IMR-90 (cell line): ENCODE measurements at regions not wholly inside any gene's neighbourhood (a gene's known extent, or its start where the extent isn't known, plus 50 kb on each side); places are given as distances from the start of the nearest gene placed in this dataset.

ENCODE experiments used
- ATAC-seq: fragments of 200-7000 bp; cut with Tn5 transposase; 2 replicates; pipeline ENCODE4 v1.9.1; 2020; ENCODE audit warnings: low read depth, mild to moderate bottlenecking, moderate library complexity
- BruUV-seq: library from RNA; stranded (reverse); fragments of 400-500 nt; replicated peaks from 2 replicates; lab custom pipeline; 2021; lab: Mats Ljungman, UMichigan
- CTCF ChIA-PET: fragments of 300-600 bp; formaldehyde crosslinking; extraction: SDS; loops from one replicate; lab custom pipeline; 2021; ENCODE audit warnings: antibody characterized with exemption; lab: Yijun Ruan, JAX
- POLR2A ChIA-PET: fragments of 300-600 bp; sonication (Branson Sonifier 250); formaldehyde crosslinking; loops from one replicate; lab custom pipeline; 2022; ENCODE audit warnings: antibody characterized with exemption; ENCODE audit not compliant: unreplicated experiment; lab: Charles Lee
- DNase-seq: peaks from one replicate; pipeline ENCODE4 v3.0.0; 2013
- H2AFZ ChIP-seq: replicated peaks from 2 replicates; pipeline ENCODE3; 2013; ENCODE audit warnings: low read length, mild to moderate bottlenecking; ENCODE audit not compliant: poor library complexity
- H2AK5ac ChIP-seq: 2 replicates; pipeline ENCODE4 v1.6.1; 2013; ENCODE audit warnings: low read depth, low read length, inconsistent platforms
- H2AK9ac ChIP-seq: replicated peaks from 2 replicates; pipeline ENCODE3; 2013; ENCODE audit warnings: mild to moderate bottlenecking, low read depth, low read length, moderate library complexity; ENCODE audit not compliant: poor library complexity
- H2BK120ac ChIP-seq: 2 replicates; pipeline ENCODE4 v1.6.1; 2013; ENCODE audit warnings: low read depth, low read length, inconsistent platforms
- H2BK15ac ChIP-seq: 3 replicates; pipeline ENCODE4 v1.6.1; 2013; ENCODE audit warnings: low read depth, low read length, inconsistent platforms
- H2BK20ac ChIP-seq: 2 replicates; pipeline ENCODE4 v1.6.1; 2013; ENCODE audit warnings: low read depth, mild to moderate bottlenecking, inconsistent platforms, low read length, moderate library complexity
- H2BK5ac ChIP-seq: 2 replicates; pipeline ENCODE4 v1.6.1; 2013; ENCODE audit warnings: mild to moderate bottlenecking, low read depth, low read length, inconsistent platforms; ENCODE audit not compliant: poor library complexity, severe bottlenecking
- H3K14ac ChIP-seq: replicated peaks from 2 replicates; pipeline ENCODE4 v1.6.1; 2013; ENCODE audit warnings: low read depth, low read length, inconsistent platforms
- H3K18ac ChIP-seq: 2 replicates; pipeline ENCODE4 v1.6.1; 2013; ENCODE audit warnings: low read depth, low read length, control low read depth
- H3K23ac ChIP-seq: 2 replicates; pipeline ENCODE4 v1.6.1; 2013; ENCODE audit warnings: low read depth, low read length, inconsistent platforms
- H3K27ac ChIP-seq: 2 replicates; pipeline ENCODE4 v1.5.1; 2013; ENCODE audit warnings: mild to moderate bottlenecking, control low read depth, low read length; ENCODE audit not compliant: insufficient read depth
- H3K27me3 ChIP-seq: 2 replicates; pipeline ENCODE4 v1.6.1; 2013; ENCODE audit warnings: low read length; ENCODE audit not compliant: control insufficient read depth, insufficient read depth
- H3K36me3 ChIP-seq: 2 replicates; pipeline ENCODE4 v1.6.1; 2013; ENCODE audit warnings: low read length, mixed read lengths; ENCODE audit not compliant: control insufficient read depth, insufficient read depth
- H3K4ac ChIP-seq: 2 replicates; pipeline ENCODE4 v1.6.1; 2013; ENCODE audit warnings: low read depth, low read length, inconsistent platforms
- H3K4me1 ChIP-seq: 2 replicates; pipeline ENCODE4 v1.6.1; 2013; ENCODE audit warnings: low read length, mixed read lengths; ENCODE audit not compliant: control insufficient read depth, insufficient read depth
- H3K4me2 ChIP-seq: 2 replicates; pipeline ENCODE4 v1.6.1; 2013; ENCODE audit warnings: low read depth, mild to moderate bottlenecking, control low read depth, low read length, moderate library complexity
- H3K4me3 ChIP-seq: 2 replicates; pipeline ENCODE4 v1.5.1; 2013; ENCODE audit warnings: low read depth, mild to moderate bottlenecking, control low read depth, low read length, moderate library complexity; ENCODE audit not compliant: insufficient read depth
- H3K56ac ChIP-seq: 2 replicates; pipeline ENCODE4 v1.6.1; 2013; ENCODE audit warnings: low read length, inconsistent platforms; ENCODE audit not compliant: insufficient read depth; ENCODE audit errors: extremely low read depth
- H3K79me1 ChIP-seq, 2 experiments: 2 replicates each; pipeline ENCODE4 v1.6.1; 2013; ENCODE audit warnings: low read length in 2 of 2, inconsistent platforms in 1 of 2, low read depth in 1 of 2
- H3K9ac ChIP-seq: 2 replicates; pipeline ENCODE4 v1.6.1; 2013; ENCODE audit warnings: low read depth, low read length, control low read depth
- H3K9me1 ChIP-seq: 2 replicates; pipeline ENCODE4 v1.6.1; 2013; ENCODE audit warnings: low read length, inconsistent platforms; ENCODE audit not compliant: insufficient read depth
- H3K9me3 ChIP-seq: 2 replicates; pipeline ENCODE4 v1.6.1; 2013; ENCODE audit warnings: low read length; ENCODE audit not compliant: control insufficient read depth, insufficient read depth
- H4K20me1 ChIP-seq: 2 replicates; pipeline ENCODE4 v1.6.1; 2013; ENCODE audit warnings: low read length, inconsistent platforms; ENCODE audit not compliant: insufficient read depth
- H4K5ac ChIP-seq: 2 replicates; pipeline ENCODE4 v1.6.1; 2013; ENCODE audit warnings: mild to moderate bottlenecking, low read depth, low read length, control low read depth
- H4K8ac ChIP-seq, 2 experiments: 2 replicates each; pipeline ENCODE4 v1.6.1; 2013; ENCODE audit warnings: low read depth in 2 of 2, low read length in 2 of 2, control low read depth in 1 of 2, inconsistent platforms in 1 of 2
- H4K91ac ChIP-seq: 2 replicates; pipeline ENCODE4 v1.6.1; 2013; ENCODE audit warnings: low read depth, low read length, inconsistent platforms; ENCODE audit not compliant: insufficient read depth
- BHLHE40 ChIP-seq: fragments of 150-350 bp; IDR thresholded peaks from 2 replicates; pipeline ENCODE4 v1.6.1; 2016; ENCODE audit warnings: mild to moderate bottlenecking, low read depth, low read length
- CEBPB ChIP-seq: IDR thresholded peaks from 2 replicates; pipeline ENCODE4 v1.6.1; 2012; ENCODE audit warnings: low read depth, low read length, improper control_type of control experiment
- CTCF ChIP-seq: conservative IDR thresholded peaks from 2 replicates; pipeline ENCODE4 v1.5.1; 2012; ENCODE audit warnings: mild to moderate bottlenecking, low read depth, low read length, improper control_type of control experiment
- ELK1 ChIP-seq: fragments of 150-350 bp; IDR thresholded peaks from 2 replicates; pipeline ENCODE4 v1.6.1; 2016; ENCODE audit warnings: low read depth, mild to moderate bottlenecking, low read length, moderate library complexity, borderline replicate concordance
- FOS ChIP-seq: fragments of 150-350 bp; IDR thresholded peaks from 2 replicates; pipeline ENCODE4 v1.6.1; 2016; ENCODE audit warnings: low read depth, low read length
- MAFK ChIP-seq: IDR thresholded peaks from 2 replicates; pipeline ENCODE4 v1.6.1; 2012; ENCODE audit warnings: low read depth, low read length, improper control_type of control experiment
- MAZ ChIP-seq: IDR thresholded peaks from 2 replicates; pipeline ENCODE4 v1.6.1; 2012; ENCODE audit warnings: low read depth, mild to moderate bottlenecking, low read length, improper control_type of control experiment, moderate library complexity, borderline replicate concordance
- MXI1 ChIP-seq: IDR thresholded peaks from 2 replicates; pipeline ENCODE4 v1.6.1; 2012; ENCODE audit warnings: low read depth, mild to moderate bottlenecking, low read length, moderate library complexity, borderline replicate concordance
- POLR2A ChIP-seq: IDR thresholded peaks from 2 replicates; pipeline ENCODE4 v1.6.1; 2012; ENCODE audit warnings: mild to moderate bottlenecking, low read depth, low read length
- RAD21 ChIP-seq: IDR thresholded peaks from 2 replicates; pipeline ENCODE4 v1.6.1; 2012; ENCODE audit warnings: low read length, improper control_type of control experiment
- RCOR1 ChIP-seq: IDR thresholded peaks from 2 replicates; pipeline ENCODE4 v1.6.1; 2012; ENCODE audit warnings: mild to moderate bottlenecking, low read length, improper control_type of control experiment; ENCODE audit not compliant: insufficient replicate concordance
- RFX5 ChIP-seq: IDR thresholded peaks from 2 replicates; pipeline ENCODE4 v1.8.0; 2012; ENCODE audit warnings: low read depth, mild to moderate bottlenecking, low read length, moderate library complexity
- SMC3 ChIP-seq: fragments of 150-350 bp; IDR thresholded peaks from 2 replicates; pipeline ENCODE4 v1.6.1; 2016; ENCODE audit warnings: low read depth, mild to moderate bottlenecking, antibody characterized with exemption, low read length, moderate library complexity
- dilution Hi-C: fragments of 300-500 bp; cut with HindIII; formaldehyde crosslinking; loops from one replicate; pipeline ENCODE4 v1.14.3; 2018; ENCODE audit warnings: low sequenced_read_pairs; ENCODE audit not compliant: unreplicated experiment
- in situ Hi-C: fragments of 300-500 bp; cut with MboI; formaldehyde crosslinking; loops from 3 replicates; pipeline ENCODE4 v1.14.3; 2019; ENCODE audit warnings: low sequenced_read_pairs, inconsistent platforms, mixed read lengths
- intact Hi-C: fragments of 100-400 bp; cut with micrococcal nuclease; formaldehyde crosslinking; loops from 2 replicates; pipeline ENCODE4 v1.10.0; 2022

GRCh38 chr4:153887217-153887616 lies 98.3 kb upstream of the SFRP2 start:
- no peak overlapping the region for H3K4me2 ChIP-seq
- H2AFZ ChIP-seq: no peak overlapping the region
- H3K79me1 ChIP-seq: no peaks in the 10 kb centered on the region
- H3K36me3 ChIP-seq: no peaks in the 10 kb centered on the region
- BruUV-seq: no TSS peak
- no peak overlapping the region for H2BK5ac ChIP-seq
- no peak overlapping the region for H3K14ac ChIP-seq
- DNase-seq: no peak
- H3K18ac ChIP-seq: no peak overlapping the region
- dilution Hi-C loops (no loop called here), in situ Hi-C loops (no loop called here), intact Hi-C loops (no loop called here)
- H4K8ac ChIP-seq: no peak overlapping the region
- POLR2A ChIA-PET: no interaction called here
- H3K9me3 ChIP-seq: peaks cover 2% of the 10 kb centered on the region; the same call in 1 of the 2 replicates
- CTCF ChIA-PET: no interaction called here
- H3K4ac ChIP-seq: no peak overlapping the region
- H3K9ac ChIP-seq: no peak overlapping the region
- no peaks in the 10 kb centered on the region for H4K20me1 ChIP-seq
- H2BK120ac ChIP-seq: no peak overlapping the region
- no peaks in the 10 kb centered on the region for H3K9me1 ChIP-seq
- H3K4me1 ChIP-seq: no peaks in the 10 kb centered on the region
- no peak overlapping the region for H2AK5ac ChIP-seq
- H2BK15ac ChIP-seq: no peak overlapping the region
- H3K27ac ChIP-seq: no peak overlapping the region
- no peak for TF ChIP-seq BHLHE40
- TF ChIP-seq FOS: no peak
- TF ChIP-seq POLR2A: no peak
- TF ChIP-seq MXI1: no peak
- TF ChIP-seq CEBPB: no peak
- no peak for TF ChIP-seq RCOR1
- no peak for TF ChIP-seq ELK1
- no peak for TF ChIP-seq CTCF
- TF ChIP-seq MAZ: no peak
- TF ChIP-seq MAFK: no peak
- TF ChIP-seq SMC3: no peak
- TF ChIP-seq RAD21: no peak
- no peak for TF ChIP-seq RFX5
- H4K91ac ChIP-seq: no peak overlapping the region
- no peak overlapping the region for H3K4me3 ChIP-seq
- H3K56ac ChIP-seq: no peak overlapping the region
- no peaks in the 10 kb centered on the region for H3K27me3 ChIP-seq
- no peak overlapping the region for H3K23ac ChIP-seq
- no peak overlapping the region for H4K5ac ChIP-seq
- ATAC-seq: no peak
- H2AK9ac ChIP-seq: no peak overlapping the region
- H2BK20ac ChIP-seq: no peak overlapping the region
